ENCODE measurements at regions not wholly inside any gene's neighbourhood (a gene's known extent, or its start where the extent isn't known, plus 50 kb on each side); places are given as distances from the start of the nearest gene placed in this dataset.

DNA sequence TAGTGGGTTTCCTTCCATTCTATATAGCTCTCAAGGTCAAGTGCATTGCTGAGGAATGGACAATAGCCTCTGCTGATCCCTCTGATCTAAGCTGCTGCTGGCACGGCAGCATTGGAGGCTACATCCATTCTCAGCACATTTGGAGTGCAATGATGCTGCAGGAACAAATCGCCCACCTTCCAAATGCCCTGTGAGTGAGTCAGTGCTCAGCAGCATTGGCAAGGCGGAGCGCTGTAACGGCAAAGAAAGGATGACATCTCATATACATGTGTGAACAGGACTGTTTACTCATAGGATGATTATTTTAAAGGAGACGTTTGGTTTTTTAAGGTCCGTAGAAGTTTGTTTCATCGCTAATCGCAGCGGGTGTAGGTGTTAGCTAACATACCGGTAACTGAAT is 408.7 kb downstream of the ARHGEF28 start:
- Histone ChIP-seq H2BK120ac (replicated peaks; ENCODE audit: low read depth, low read length) (no peak overlapping the region), H3K27ac (ENCODE audit: low read depth, low read length) (no peak overlapping the region), H3K79me1 (ENCODE audit: low read depth, low read length) (no peaks in the 10 kb centered on the region), H2AFZ (ENCODE audit: low read length) (no peak overlapping the region), H3K27me3 (replicated peaks in 1 of 4; ENCODE audit: control insufficient read depth in 3 of 4, extremely low read depth in 1 of 4, insufficient read depth in 3 of 4, low read length in 3 of 4) (no peaks in the 10 kb centered on the region), H4K20me1 (replicated peaks in 1 of 2; ENCODE audit: control insufficient read depth in 1 of 2, insufficient read depth in 2 of 2, low read length in 2 of 2) (no peaks in the 10 kb centered on the region), H3K14ac (ENCODE audit: insufficient read length) (no peak overlapping the region), H3K23ac (ENCODE audit: insufficient read length) (no peak overlapping the region), H2AK5ac (ENCODE audit: low read depth, low read length) (no peak overlapping the region), H4K5ac (ENCODE audit: insufficient read length, low read depth, low read length) (no peak overlapping the region), H3K9ac (replicated peaks in 1 of 4; ENCODE audit: extremely low read depth in 1 of 4, low read depth in 3 of 4, low read length in 3 of 4) (no peak overlapping the region), H3K9me3 (ENCODE audit: insufficient read depth in 2 of 2, low read depth in 1 of 2, low read length in 1 of 2) (no peaks in the 10 kb centered on the region; a peak in 1 of 4 replicates), H2BK5ac (ENCODE audit: low read depth, low read length) (no peak overlapping the region), H3K36me3 (ENCODE audit: control insufficient read depth in 2 of 4, insufficient read depth in 4 of 4, low read length in 3 of 4) (no peaks in the 10 kb centered on the region), H3K4ac (replicated peaks; ENCODE audit: insufficient read length, low read depth, low read length) (no peak overlapping the region), H4K91ac (replicated peaks; ENCODE audit: insufficient read length, low read length) (no peak overlapping the region), H2BK12ac (ENCODE audit: low read depth, low read length) (no peak overlapping the region; the same call in 1 of the 2 replicates), H3K56ac (replicated peaks; ENCODE audit: insufficient read length, low read depth, low read length) (no peak overlapping the region), H3K4me2 (ENCODE audit: insufficient read depth in 1 of 2, low read depth in 2 of 2, low read length in 2 of 2) (no peak overlapping the region), H4K8ac (ENCODE audit: extremely low read depth, insufficient read depth, low read length) (no peak overlapping the region), H3K18ac (ENCODE audit: extremely low read depth, low read length) (no peak overlapping the region), H3K79me2 (ENCODE audit: control insufficient read depth in 1 of 2, insufficient read depth in 2 of 2, low read length in 2 of 2) (no peaks in the 10 kb centered on the region), H2BK15ac (ENCODE audit: low read length) (0 out of 2 replicates have a peak overlapping the region, but pooled peaks have one; percentile 5), H3K4me3 (ENCODE audit: extremely low read depth in 1 of 4, insufficient read depth in 2 of 4, low read depth in 3 of 4, low read length in 4 of 4) (no peak overlapping the region), H3K23me2 (ENCODE audit: low read depth, low read length) (no peaks in the 10 kb centered on the region), H2BK20ac (ENCODE audit: low read length) (no peak overlapping the region), H3K4me1 (replicated peaks in 1 of 4; ENCODE audit: control insufficient read depth in 3 of 4, insufficient read depth in 4 of 4, low read length in 3 of 4) (peaks cover 1 to 2% (median 2%) of the 10 kb centered on the region in 4 experiments; a peak in 3 of 7 replicates)
- TF ChIP-seq SAP30 (IDR thresholded peaks at IDR 0.05; ENCODE audit: insufficient read depth, insufficient replicate concordance, low read length) (no peak), POLR2AphosphoS5 (IDR thresholded peaks at IDR 0.05; ENCODE audit: low read depth, low read length) (no peak), TCF12 (IDR thresholded peaks at IDR 0.05; ENCODE audit: low read depth, low read length) (no peak)
- DNase-seq (ENCODE audit: low read depth in 1 of 2, low spot score in 2 of 2) (no peak), FAIRE-seq (no peak)
- CTCF ChIA-PET (ENCODE audit: partially characterized antibody): interaction anchor here (0.6 to 1.4 kb wide), 9 partner anchors 9 to 615 kb away, joined by 3 to 7 read pairs (median 4); no protein-coding TSS in a partner anchor
- POLR2A ChIA-PET (ENCODE audit: partially characterized antibody): interaction anchor here (1.1 kb wide), 1 partner anchor 606 kb away, joined by 3 read pairs; the partner anchor contains the start of gene ENC1
- WGBS, 2 experiments (ENCODE audit: extremely low coverage in 1 of 2, insufficient coverage in 1 of 2, insufficient read length in 1 of 2, insufficient replicate concordance in 2 of 2, low coverage in 1 of 2, low lambda C conversion rate in 2 of 2, missing lambda C conversion rate in 1 of 2): 90% methylated on average over 11 of the region's 11 CpGs; no CpG with 5 or more reads in 1 of the 2 experiments
